ENCODE measurements at regions not wholly inside any gene's neighbourhood (a gene's known extent, or its start where the extent isn't known, plus 50 kb on each side); places are given as distances from the start of the nearest gene placed in this dataset.
"Not testable (repeated sequence)": the region's sequence is repeated elsewhere in the genome, so short reads cannot be mapped to it uniquely, and the experiment has no call there.

- H3K4me3 Mint-ChIP-seq, result no peak overlapping the region
- peak overlapping the region; percentile 23 to 58 for H3K27ac Mint-ChIP-seq
- peaks cover 0 to 2% of the 10 kb centered on the region in 2 donors for H3K27me3 Mint-ChIP-seq
- peaks cover 30 to 33% of the 10 kb centered on the region in 2 donors for H3K4me1 Mint-ChIP-seq (ENCODE audit: low read depth in 2 of 2)
- H3K36me3 Mint-ChIP-seq, result peaks cover 1% of the 10 kb centered on the region
- no peak for ATAC-seq
- DNase-seq (ENCODE audit: low spot score), result no peak
- no peaks in the 10 kb centered on the region for H3K9me3 Mint-ChIP-seq
These were observed 64.1 kb upstream of the ATP1B1 start for GRCh38 chr1:169042377-169042776.

GRCh38 chr1:169043823-169044222, 62.7 kb upstream of the ATP1B1 start:
- peak overlapping the region; percentile 23 to 58 for H3K27ac Mint-ChIP-seq
- ATAC-seq (peak in 1 of 2 donors; percentile 30), DNase-seq (ENCODE audit: low spot score) (no peak)
- peak overlapping the region; percentile 70 for H3K4me3 Mint-ChIP-seq
- no peaks in the 10 kb centered on the region for H3K9me3 Mint-ChIP-seq
- H3K36me3 Mint-ChIP-seq, result no peaks in the 10 kb centered on the region
- no peaks in the 10 kb centered on the region for H3K27me3 Mint-ChIP-seq
- peaks cover 30 to 35% of the 10 kb centered on the region in 2 donors for H3K4me1 Mint-ChIP-seq (ENCODE audit: low read depth in 2 of 2)

DNA sequence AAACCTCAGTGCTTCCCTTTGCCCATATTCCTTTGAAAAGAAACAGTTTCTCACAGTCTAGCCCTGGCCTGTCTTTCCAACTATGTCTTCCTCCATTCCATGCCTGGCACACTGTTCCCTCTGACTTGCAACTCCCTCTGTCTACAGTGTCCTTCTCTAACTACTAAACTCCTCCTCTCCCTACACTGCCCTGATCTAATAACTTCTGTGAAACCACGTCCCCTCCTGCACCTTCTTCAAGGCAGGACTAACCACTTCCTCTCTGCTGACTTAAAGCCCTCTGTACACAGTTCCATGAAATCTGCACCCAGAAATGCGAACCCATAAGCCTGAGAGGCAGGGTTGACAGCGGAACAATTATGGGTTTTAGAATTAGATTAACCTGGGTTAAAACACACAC, 62.2 kb upstream of the ATP1B1 start:
- Mint-ChIP-seq H3K27ac (peak overlapping the region; percentile 23 to 58), H3K4me1 (ENCODE audit: low read depth in 2 of 2) (peaks cover 30 to 35% of the 10 kb centered on the region in 2 donors), H3K4me3 (peak overlapping the region; percentile 70), H3K9me3 (no peaks in the 10 kb centered on the region), H3K36me3 (no peaks in the 10 kb centered on the region), H3K27me3 (no peaks in the 10 kb centered on the region)
- DNase-seq (ENCODE audit: low spot score), result peak; percentile 65
- ATAC-seq, result peak; percentile 95 to 99

GRCh38 chr1:169044971-169045370, 61.5 kb upstream of the ATP1B1 start:
- ATAC-seq (no peak), DNase-seq (ENCODE audit: low spot score) (no peak)
- Mint-ChIP-seq H3K9me3 (no peaks in the 10 kb centered on the region), H3K27ac (peak overlapping the region; percentile 45 to 58), H3K36me3 (no peaks in the 10 kb centered on the region), H3K4me1 (ENCODE audit: low read depth in 2 of 2) (peaks cover 30 to 35% of the 10 kb centered on the region in 2 donors), H3K27me3 (no peaks in the 10 kb centered on the region), H3K4me3 (peak overlapping the region; percentile 58)

- peak overlapping the region in 1 of 2 donors; percentile 45 for H3K27ac Mint-ChIP-seq
- H3K4me3 Mint-ChIP-seq, result no peak overlapping the region
- H3K9me3 Mint-ChIP-seq, result no peaks in the 10 kb centered on the region
- ATAC-seq (no peak), DNase-seq (ENCODE audit: low spot score) (no peak)
- H3K27me3 Mint-ChIP-seq, result no peaks in the 10 kb centered on the region
- peaks cover 30 to 34% of the 10 kb centered on the region in 2 donors for H3K4me1 Mint-ChIP-seq (ENCODE audit: low read depth in 2 of 2)
- H3K36me3 Mint-ChIP-seq, result no peaks in the 10 kb centered on the region
These were observed 59.8 kb upstream of the ATP1B1 start for GRCh38 chr1:169046671-169047070.

GRCh38 chr1:169047074-169047473, 59.4 kb upstream of the ATP1B1 start:
- DNase-seq (ENCODE audit: low spot score), result no peak
- no peak for ATAC-seq
- H3K27me3 Mint-ChIP-seq, result no peaks in the 10 kb centered on the region
- peak overlapping the region in 1 of 2 donors; percentile 45 for H3K27ac Mint-ChIP-seq
- peaks cover 30 to 33% of the 10 kb centered on the region in 2 donors for H3K4me1 Mint-ChIP-seq (ENCODE audit: low read depth in 2 of 2)
- no peaks in the 10 kb centered on the region for H3K9me3 Mint-ChIP-seq
- no peaks in the 10 kb centered on the region for H3K36me3 Mint-ChIP-seq
- H3K4me3 Mint-ChIP-seq, result no peak overlapping the region

GRCh38 chr1:169048043-169048442, 58.4 kb upstream of the ATP1B1 start:
- ATAC-seq, result no peak
- DNase-seq (ENCODE audit: low spot score), result no peak
- H3K27me3 Mint-ChIP-seq, result no peaks in the 10 kb centered on the region
- H3K36me3 Mint-ChIP-seq, result no peaks in the 10 kb centered on the region
- no peaks in the 10 kb centered on the region for H3K9me3 Mint-ChIP-seq
- H3K4me3 Mint-ChIP-seq, result no peak overlapping the region
- H3K4me1 Mint-ChIP-seq (ENCODE audit: low read depth in 2 of 2), result peaks cover 22 to 24% of the 10 kb centered on the region in 2 donors
- H3K27ac Mint-ChIP-seq, result peak overlapping the region in 1 of 2 donors; percentile 45

- Mint-ChIP-seq H3K9me3 (no peaks in the 10 kb centered on the region), H3K4me3 (no peak overlapping the region), H3K27ac (no peak overlapping the region), H3K27me3 (peaks cover 4 to 7% of the 10 kb centered on the region in 2 donors), H3K4me1 (ENCODE audit: low read depth in 2 of 2) (peaks cover 10 to 14% of the 10 kb centered on the region in 2 donors), H3K36me3 (no peaks in the 10 kb centered on the region)
- DNase-seq (ENCODE audit: low spot score) (no peak), ATAC-seq (no peak)
These were observed 57.1 kb upstream of the ATP1B1 start for GRCh38 chr1:169049258-169049938.

DNA sequence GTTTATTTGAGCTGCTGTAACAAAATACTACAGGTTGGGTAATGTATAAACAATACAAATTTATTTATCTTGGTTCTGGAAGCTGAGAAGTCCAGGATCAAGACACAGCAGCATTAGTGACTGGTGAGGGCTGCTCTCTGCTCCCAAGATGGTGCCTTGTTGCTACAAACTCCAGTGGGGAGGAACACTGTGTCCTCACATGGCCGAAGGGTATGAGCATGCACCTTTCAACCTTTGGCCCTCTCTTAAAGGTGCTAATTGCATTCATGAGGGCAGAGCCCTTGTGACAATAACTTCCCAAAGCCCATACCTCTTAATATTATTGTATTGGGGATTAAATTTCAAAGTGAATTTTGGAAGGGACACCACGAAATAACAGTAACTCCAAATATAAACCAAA, 55.3 kb upstream of the ATP1B1 start:
- H3K36me3 Mint-ChIP-seq, result no peaks in the 10 kb centered on the region
- no peak for DNase-seq (ENCODE audit: low spot score)

DNA sequence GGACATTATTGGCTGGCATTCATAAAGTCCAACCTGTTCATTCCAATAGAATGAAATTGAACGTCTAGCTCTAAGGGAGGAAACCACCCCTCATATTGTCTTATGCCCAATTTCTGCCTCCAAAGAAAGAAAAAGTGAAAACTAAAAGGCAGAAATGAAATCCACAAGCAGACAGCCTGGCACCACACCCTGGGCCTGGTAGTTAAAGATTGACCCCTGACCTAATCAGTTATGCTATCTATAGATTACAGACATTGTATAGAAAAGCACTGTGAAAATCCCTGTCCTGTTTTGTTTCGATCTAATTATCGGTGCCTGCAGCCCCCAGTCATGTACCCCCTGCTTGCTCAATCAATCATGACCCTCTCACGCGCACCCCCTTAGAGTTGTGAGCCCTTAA, 54.3 kb upstream of the ATP1B1 start:
- not testable (repeated sequence) for ATAC-seq; H3K36me3 Mint-ChIP-seq; H3K4me1 Mint-ChIP-seq (ENCODE audit: low read depth in 2 of 2); DNase-seq (ENCODE audit: low spot score); H3K9me3 Mint-ChIP-seq; H3K27ac Mint-ChIP-seq; H3K4me3 Mint-ChIP-seq; H3K27me3 Mint-ChIP-seq

More for the DNA sequence above, 55.3 kb upstream of the ATP1B1 start:
- Mint-ChIP-seq H3K4me1 (ENCODE audit: low read depth in 2 of 2) (peaks cover 2 to 5% of the 10 kb centered on the region in 2 donors), H3K4me3 (no peak overlapping the region), H3K27ac (no peak overlapping the region), H3K27me3 (peaks cover 7 to 9% of the 10 kb centered on the region in 2 donors), H3K9me3 (no peaks in the 10 kb centered on the region)
- ATAC-seq, result no peak

DNA sequence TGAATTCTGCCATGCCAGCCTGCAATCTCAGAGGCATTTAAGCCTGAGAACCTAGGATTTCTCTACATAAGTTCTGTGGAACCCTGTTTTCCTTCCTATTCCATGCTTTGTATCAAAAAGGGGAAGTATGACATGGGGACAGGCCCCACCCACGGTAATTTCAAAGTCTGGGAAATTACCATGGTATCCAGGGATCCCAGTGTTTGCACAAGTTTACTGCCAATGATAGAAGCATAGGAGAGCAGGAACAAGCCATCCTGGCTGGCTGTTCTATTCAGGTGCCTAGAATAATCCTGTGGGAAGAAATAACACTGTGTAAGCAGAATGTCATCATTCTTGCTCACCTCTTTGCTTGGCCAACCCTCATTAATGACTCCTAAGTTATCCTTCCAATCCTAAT, 53.8 kb upstream of the ATP1B1 start:
- DNase-seq (ENCODE audit: low spot score) (no peak), ATAC-seq (no peak)
- H3K36me3 Mint-ChIP-seq, result no peaks in the 10 kb centered on the region
- no peak overlapping the region for H3K27ac Mint-ChIP-seq
- no peaks in the 10 kb centered on the region for H3K9me3 Mint-ChIP-seq
- no peak overlapping the region for H3K4me3 Mint-ChIP-seq
- peaks cover 7 to 9% of the 10 kb centered on the region in 2 donors for H3K27me3 Mint-ChIP-seq
- peaks cover 2 to 5% of the 10 kb centered on the region in 2 donors for H3K4me1 Mint-ChIP-seq (ENCODE audit: low read depth in 2 of 2)

DNA sequence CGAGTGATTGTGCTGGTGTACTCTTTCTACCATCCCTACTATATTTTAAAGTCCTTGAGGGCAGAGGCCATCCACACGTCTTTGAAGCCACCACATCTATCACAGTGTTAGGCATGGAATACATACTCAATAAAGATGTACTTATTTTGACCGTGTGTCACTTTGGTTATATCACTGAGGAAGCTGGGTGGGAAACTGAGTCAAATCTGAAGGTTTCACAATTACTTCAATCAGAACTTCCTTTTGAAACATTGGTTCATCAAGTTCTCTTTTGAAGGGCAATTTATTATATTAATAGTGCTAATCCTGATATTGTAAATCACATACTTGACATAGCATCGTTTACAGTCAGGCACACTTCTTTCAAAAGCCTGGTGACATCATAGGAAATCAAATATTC, 53.3 kb upstream of the ATP1B1 start:
- H3K27ac Mint-ChIP-seq, result no peak overlapping the region
- H3K4me1 Mint-ChIP-seq (ENCODE audit: low read depth in 2 of 2), result peaks cover 1 to 5% of the 10 kb centered on the region in 2 donors
- DNase-seq (ENCODE audit: low spot score) (no peak), ATAC-seq (no peak)
- H3K36me3 Mint-ChIP-seq, result no peaks in the 10 kb centered on the region
- H3K4me3 Mint-ChIP-seq, result no peak overlapping the region
- H3K9me3 Mint-ChIP-seq, result peaks cover 3% of the 10 kb centered on the region
- peaks cover 9% of the 10 kb centered on the region in 2 donors for H3K27me3 Mint-ChIP-seq

Data from natural killer cell treated with Interleukin-12 subunit alpha and Interleukin-12 subunit beta and Interleukin-15 and Interleukin-18, amount 100 ng/mL, for 72 hours (primary cell).